GM12878 (cell line): ENCODE measurements at regions not wholly inside any gene's neighbourhood (a gene's known extent, or its start where the extent isn't known, plus 50 kb on each side); places are given as distances from the start of the nearest gene placed in this dataset.

Experiments used
- ATAC-seq: fragments of 200-7000 bp; cut with Tn5 transposase; 3 replicates; pipeline ENCODE4 v1.9.1; 2020; ENCODE audit warnings: mild to moderate bottlenecking, moderate library complexity
- BruUV-seq: library from RNA; stranded (reverse); fragments of 400-500 nt; replicated peaks from 2 replicates; lab custom pipeline; 2021; lab: Mats Ljungman, UMichigan
- CTCF ChIA-PET: fragments of 300-600 bp; sonication (Branson Sonifier 250); formaldehyde crosslinking; extraction: SDS; loops from one replicate; lab custom pipeline; 2021; ENCODE audit warnings: inconsistent platforms; lab: Yijun Ruan, JAX
- POLR2A ChIA-PET: fragments of 350-600 bp; formaldehyde crosslinking; extraction: SDS; loops from one replicate; lab custom pipeline; 2021; ENCODE audit warnings: inconsistent platforms; lab: Charles Lee
- RAD21 ChIA-PET: fragments of 300-600 bp; sonication (Branson Sonifier 250); formaldehyde crosslinking; loops from one replicate; lab custom pipeline; 2023; ENCODE audit warnings: antibody characterized with exemption; ENCODE audit not compliant: unreplicated experiment; lab: Charles Lee
- SMC1A ChIA-PET: fragments of 300-600 bp; sonication (Branson Sonifier 250); formaldehyde crosslinking; loops from one replicate; lab custom pipeline; 2023; ENCODE audit not compliant: unreplicated experiment, uncharacterized antibody; lab: Charles Lee
- DNase-seq: peaks from one replicate; pipeline ENCODE4 v3.0.0-alpha.2; 2011; ENCODE audit warnings: low read depth, low spot score
- FAIRE-seq: peaks from 3 replicates; lab custom pipeline; 2011; peaks lifted over from hg19 to GRCh38; lab: Jason Lieb, UNC
- H2AFZ ChIP-seq: 2 replicates; pipeline ENCODE4 v1.6.0; 2011; ENCODE audit warnings: low read depth, low read length, control low read depth; ENCODE audit not compliant: control insufficient read depth
- H3K27ac ChIP-seq: 2 replicates; pipeline ENCODE4 v1.5.1; 2011; ENCODE audit warnings: control low read depth; ENCODE audit not compliant: control insufficient read depth, insufficient read depth
- H3K27me3 ChIP-seq, 2 experiments: replicated peaks in 1 of 2; 2 replicates each; pipeline versions ENCODE4 v1.6.0 to v1.6.1; 2011; ENCODE audit warnings: low read length in 1 of 2; ENCODE audit not compliant: control insufficient read depth in 2 of 2, insufficient read depth in 2 of 2
- H3K36me3 ChIP-seq, 2 experiments: 2 replicates each; pipeline ENCODE4 v1.5.1; 2011; ENCODE audit warnings: low read length in 1 of 2; ENCODE audit not compliant: control insufficient read depth in 2 of 2, insufficient read depth in 2 of 2
- H3K4me1 ChIP-seq: 2 replicates; pipeline ENCODE4 v1.6.1; 2011; ENCODE audit warnings: mild to moderate bottlenecking, low read length, moderate library complexity, mixed read lengths; ENCODE audit not compliant: control insufficient read depth, insufficient read depth
- H3K4me2 ChIP-seq: 2 replicates; pipeline ENCODE4 v1.6.0; 2011; ENCODE audit warnings: control low read depth; ENCODE audit not compliant: control insufficient read depth, insufficient read depth
- H3K4me3 ChIP-seq: fragments of 200-600 bp; sonication (generic); 2 replicates; pipeline ENCODE4 v1.5.1; 2016
- H3K79me2 ChIP-seq: 2 replicates; pipeline ENCODE4 v1.6.0; 2011; ENCODE audit warnings: low read length; ENCODE audit not compliant: control insufficient read depth, insufficient read depth
- H3K9ac ChIP-seq: 2 replicates; pipeline ENCODE4 v1.8.0; 2011; ENCODE audit warnings: low read length, control low read depth, mixed read lengths; ENCODE audit not compliant: control insufficient read depth, insufficient read depth
- H3K9me3 ChIP-seq: replicated peaks from 3 replicates; pipeline ENCODE4 v1.5.1; 2011; ENCODE audit warnings: mild to moderate bottlenecking, low read length; ENCODE audit not compliant: control insufficient read depth, insufficient read depth
- H4K20me1 ChIP-seq: 2 replicates; pipeline ENCODE4 v1.6.0; 2011; ENCODE audit not compliant: control insufficient read depth, insufficient read depth
- BCL11A ChIP-seq: IDR thresholded peaks from 2 replicates; pipeline ENCODE4 v1.6.1; 2011; ENCODE audit warnings: low read depth, low read length
- EGR1 ChIP-seq, 2 experiments: IDR thresholded peaks; 1 replicate in 1 of 2; 2 replicates in 1 of 2; pipeline ENCODE4 v1.6.1; 2011 to 2012; ENCODE audit warnings: low read depth in 2 of 2, low read length in 2 of 2, borderline replicate concordance in 1 of 2, mild to moderate bottlenecking in 1 of 2, moderate library complexity in 1 of 2
- GATAD2B ChIP-seq: fragments of 450-650 bp; conservative IDR thresholded peaks from 2 replicates; pipeline ENCODE4 v1.6.1; 2017; ENCODE audit warnings: low read depth, mild to moderate bottlenecking, moderate library complexity
- NR2C1 ChIP-seq: fragments of 450-650 bp; IDR thresholded peaks from 2 replicates; pipeline ENCODE4 v1.6.1; 2017; ENCODE audit warnings: antibody characterized with exemption, mild to moderate bottlenecking, moderate library complexity
- PAX5 ChIP-seq: IDR thresholded peaks from 2 replicates; pipeline ENCODE4 v1.6.1; 2011; ENCODE audit warnings: low read depth, low read length, borderline replicate concordance
- PAX8 ChIP-seq: fragments of 450-650 bp; IDR thresholded peaks from 2 replicates; pipeline ENCODE4 v1.6.1; 2017; ENCODE audit warnings: mild to moderate bottlenecking, moderate library complexity
- SMAD1 ChIP-seq: fragments of 450-650 bp; IDR thresholded peaks from 2 replicates; pipeline ENCODE4 v1.6.1; 2018; ENCODE audit warnings: mild to moderate bottlenecking, low read depth; ENCODE audit not compliant: partially characterized antibody
- SPI1 ChIP-seq: IDR thresholded peaks from 2 replicates; pipeline ENCODE4 v1.6.1; 2011; ENCODE audit warnings: low read depth, mild to moderate bottlenecking, low read length, moderate library complexity, borderline replicate concordance; ENCODE audit not compliant: insufficient read depth
- TARDBP ChIP-seq: IDR thresholded peaks from 2 replicates; pipeline ENCODE4 v1.6.1; 2016; ENCODE audit warnings: borderline replicate concordance
- TCF7 ChIP-seq: IDR thresholded peaks from 2 replicates; pipeline ENCODE4 v1.6.1; 2014; ENCODE audit warnings: antibody characterized with exemption, borderline replicate concordance
- WGBS: methylation state at CpG from one replicate; pipeline ENCODE4 v1.1.6; 2016; ENCODE audit warnings: low lambda C conversion rate; ENCODE audit not compliant: insufficient replicate concordance, insufficient coverage; ENCODE audit errors: missing lambda C conversion rate; 5-methylcytosine and 5-hydroxymethylcytosine counted together
- in situ Hi-C: fragments of 300-500 bp; cut with MboI; formaldehyde crosslinking; loops from 9 replicates; pipeline ENCODE4 v1.14.3; 2018; ENCODE audit warnings: mixed read lengths
- intact Hi-C: fragments of 100-400 bp; cut with micrococcal nuclease; formaldehyde crosslinking; loops from one replicate; pipeline ENCODE4 v1.14.2; 2022; ENCODE audit not compliant: unreplicated experiment
- TF ChIP-seq, protein P1 (sequence below): fragments of 450-650 bp; conservative IDR thresholded peaks from 2 replicates; pipeline ENCODE4 v1.6.1; 2017; ENCODE audit warnings: mild to moderate bottlenecking, moderate library complexity
- TF ChIP-seq, protein P2 (sequence below): fragments of 450-650 bp; IDR thresholded peaks from 2 replicates; pipeline ENCODE4 v1.6.1; 2017; ENCODE audit warnings: borderline replicate concordance
- TF ChIP-seq, protein P3 (sequence below): fragments of 450-650 bp; IDR thresholded peaks from 2 replicates; pipeline ENCODE4 v1.6.1; 2016; ENCODE audit warnings: mild to moderate bottlenecking
- TF ChIP-seq, protein P4 (sequence below): fragments of 150-350 bp; IDR thresholded peaks from 2 replicates; pipeline ENCODE4 v1.6.1; 2016; ENCODE audit warnings: low read depth, low read length

DNA sequence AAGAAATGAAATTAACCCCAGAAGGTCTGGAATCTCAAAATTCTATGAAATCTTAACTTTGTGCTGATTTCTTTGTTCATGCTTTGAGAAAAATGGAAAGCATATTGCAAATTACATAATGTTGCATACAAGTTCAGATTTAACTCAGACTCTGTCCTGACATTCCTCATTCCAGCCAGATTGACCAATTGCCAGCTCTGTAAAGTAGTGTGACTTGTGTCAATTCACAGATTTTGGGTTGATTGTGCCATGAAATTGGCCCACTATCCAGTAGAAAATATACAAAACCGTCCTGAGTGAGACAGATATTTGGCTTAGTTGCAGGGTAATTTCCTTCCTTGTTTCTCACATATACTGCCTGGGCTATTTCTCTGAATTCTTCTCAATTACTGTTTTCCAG, 1312.6 kb downstream of the ROBO1 start (continued):
- TF ChIP-seq, protein P1, sequence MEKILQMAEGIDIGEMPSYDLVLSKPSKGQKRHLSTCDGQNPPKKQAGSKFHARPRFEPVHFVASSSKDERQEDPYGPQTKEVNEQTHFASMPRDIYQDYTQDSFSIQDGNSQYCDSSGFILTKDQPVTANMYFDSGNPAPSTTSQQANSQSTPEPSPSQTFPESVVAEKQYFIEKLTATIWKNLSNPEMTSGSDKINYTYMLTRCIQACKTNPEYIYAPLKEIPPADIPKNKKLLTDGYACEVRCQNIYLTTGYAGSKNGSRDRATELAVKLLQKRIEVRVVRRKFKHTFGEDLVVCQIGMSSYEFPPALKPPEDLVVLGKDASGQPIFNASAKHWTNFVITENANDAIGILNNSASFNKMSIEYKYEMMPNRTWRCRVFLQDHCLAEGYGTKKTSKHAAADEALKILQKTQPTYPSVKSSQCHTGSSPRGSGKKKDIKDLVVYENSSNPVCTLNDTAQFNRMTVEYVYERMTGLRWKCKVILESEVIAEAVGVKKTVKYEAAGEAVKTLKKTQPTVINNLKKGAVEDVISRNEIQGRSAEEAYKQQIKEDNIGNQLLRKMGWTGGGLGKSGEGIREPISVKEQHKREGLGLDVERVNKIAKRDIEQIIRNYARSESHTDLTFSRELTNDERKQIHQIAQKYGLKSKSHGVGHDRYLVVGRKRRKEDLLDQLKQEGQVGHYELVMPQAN = no peak
- TF ChIP-seq SPI1 (no peak), PAX5 (no peak)
- TF ChIP-seq, protein P2, sequence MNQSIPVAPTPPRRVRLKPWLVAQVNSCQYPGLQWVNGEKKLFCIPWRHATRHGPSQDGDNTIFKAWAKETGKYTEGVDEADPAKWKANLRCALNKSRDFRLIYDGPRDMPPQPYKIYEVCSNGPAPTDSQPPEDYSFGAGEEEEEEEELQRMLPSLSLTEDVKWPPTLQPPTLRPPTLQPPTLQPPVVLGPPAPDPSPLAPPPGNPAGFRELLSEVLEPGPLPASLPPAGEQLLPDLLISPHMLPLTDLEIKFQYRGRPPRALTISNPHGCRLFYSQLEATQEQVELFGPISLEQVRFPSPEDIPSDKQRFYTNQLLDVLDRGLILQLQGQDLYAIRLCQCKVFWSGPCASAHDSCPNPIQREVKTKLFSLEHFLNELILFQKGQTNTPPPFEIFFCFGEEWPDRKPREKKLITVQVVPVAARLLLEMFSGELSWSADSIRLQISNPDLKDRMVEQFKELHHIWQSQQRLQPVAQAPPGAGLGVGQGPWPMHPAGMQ = no peak

DNA sequence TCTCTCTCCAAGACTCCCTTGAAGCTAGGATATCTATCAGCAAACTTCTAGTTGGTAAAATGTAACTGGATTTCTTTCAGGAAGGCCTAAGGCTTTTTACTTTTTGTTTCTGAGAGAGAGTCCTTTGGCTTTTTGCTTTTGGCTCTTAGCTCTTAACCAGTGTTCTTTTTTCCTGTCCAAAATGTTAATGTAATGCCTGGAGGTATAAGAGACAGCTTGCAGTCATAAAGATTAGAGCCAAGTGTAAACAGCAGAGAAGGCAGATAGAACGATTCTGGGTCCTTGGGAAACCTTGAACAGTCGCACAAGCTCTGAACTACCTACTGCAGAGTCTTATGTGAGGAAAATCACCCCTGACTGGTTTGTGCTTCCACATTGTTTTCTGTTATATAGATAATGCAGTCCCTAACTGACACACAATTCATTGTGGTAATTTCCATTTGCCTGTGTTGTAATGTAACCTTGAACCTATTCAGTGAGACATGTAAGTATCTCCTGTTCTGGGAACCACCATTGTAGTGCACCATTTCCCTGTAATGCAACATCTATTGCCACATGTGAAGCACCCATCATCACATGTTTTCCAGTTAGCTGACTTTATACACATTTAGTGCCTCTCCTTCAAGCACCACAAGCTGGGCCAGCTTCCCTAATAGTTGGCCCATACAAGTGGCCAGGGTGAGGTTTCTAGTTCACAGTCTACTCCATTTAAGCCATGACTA, 1311.9 kb downstream of the ROBO1 start:
- Histone ChIP-seq H3K27me3 (no peaks in the 10 kb centered on the region), H3K4me2 (no peak overlapping the region), H4K20me1 (no peaks in the 10 kb centered on the region), H3K9me3 (no peaks in the 10 kb centered on the region), H2AFZ (no peak overlapping the region), H3K27ac (no peak overlapping the region), H3K4me1 (no peaks in the 10 kb centered on the region), H3K9ac (no peak overlapping the region), H3K79me2 (no peaks in the 10 kb centered on the region), H3K4me3 (no peak overlapping the region), H3K36me3 (no peaks in the 10 kb centered on the region)
- in situ Hi-C loops (no loop called here), intact Hi-C loops (loop anchor here (2.0 kb wide), 1 partner anchor 73 kb away; no protein-coding TSS in a partner anchor)
- DNase-seq (no peak), ATAC-seq (no peak), FAIRE-seq (no peak)
- BruUV-seq = no TSS peak
- 22% methylated on average over 2 of the region's 2 CpGs for WGBS
- CTCF ChIA-PET = no interaction called here
- POLR2A ChIA-PET = no interaction called here
- SMC1A ChIA-PET = interaction anchor here (0.6 kb wide), 1 partner anchor 190 kb away, joined by 4 read pairs; no protein-coding TSS in a partner anchor
- RAD21 ChIA-PET = no interaction called here
- TF ChIP-seq TARDBP = no peak
- TF ChIP-seq GATAD2B = no peak
- no peak for TF ChIP-seq TCF7
- no peak for TF ChIP-seq EGR1 (IDR thresholded peaks at IDR 0.05; ENCODE audit: borderline replicate concordance in 1 of 2, low read depth in 2 of 2, low read length in 2 of 2)
- TF ChIP-seq, protein P3, sequence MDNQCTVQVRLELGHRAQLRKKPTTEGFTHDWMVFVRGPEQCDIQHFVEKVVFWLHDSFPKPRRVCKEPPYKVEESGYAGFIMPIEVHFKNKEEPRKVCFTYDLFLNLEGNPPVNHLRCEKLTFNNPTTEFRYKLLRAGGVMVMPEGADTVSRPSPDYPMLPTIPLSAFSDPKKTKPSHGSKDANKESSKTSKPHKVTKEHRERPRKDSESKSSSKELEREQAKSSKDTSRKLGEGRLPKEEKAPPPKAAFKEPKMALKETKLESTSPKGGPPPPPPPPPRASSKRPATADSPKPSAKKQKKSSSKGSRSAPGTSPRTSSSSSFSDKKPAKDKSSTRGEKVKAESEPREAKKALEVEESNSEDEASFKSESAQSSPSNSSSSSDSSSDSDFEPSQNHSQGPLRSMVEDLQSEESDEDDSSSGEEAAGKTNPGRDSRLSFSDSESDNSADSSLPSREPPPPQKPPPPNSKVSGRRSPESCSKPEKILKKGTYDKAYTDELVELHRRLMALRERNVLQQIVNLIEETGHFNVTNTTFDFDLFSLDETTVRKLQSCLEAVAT = no peak
- no peak for TF ChIP-seq BCL11A
- no peak for TF ChIP-seq PAX8
- TF ChIP-seq, protein P4, sequence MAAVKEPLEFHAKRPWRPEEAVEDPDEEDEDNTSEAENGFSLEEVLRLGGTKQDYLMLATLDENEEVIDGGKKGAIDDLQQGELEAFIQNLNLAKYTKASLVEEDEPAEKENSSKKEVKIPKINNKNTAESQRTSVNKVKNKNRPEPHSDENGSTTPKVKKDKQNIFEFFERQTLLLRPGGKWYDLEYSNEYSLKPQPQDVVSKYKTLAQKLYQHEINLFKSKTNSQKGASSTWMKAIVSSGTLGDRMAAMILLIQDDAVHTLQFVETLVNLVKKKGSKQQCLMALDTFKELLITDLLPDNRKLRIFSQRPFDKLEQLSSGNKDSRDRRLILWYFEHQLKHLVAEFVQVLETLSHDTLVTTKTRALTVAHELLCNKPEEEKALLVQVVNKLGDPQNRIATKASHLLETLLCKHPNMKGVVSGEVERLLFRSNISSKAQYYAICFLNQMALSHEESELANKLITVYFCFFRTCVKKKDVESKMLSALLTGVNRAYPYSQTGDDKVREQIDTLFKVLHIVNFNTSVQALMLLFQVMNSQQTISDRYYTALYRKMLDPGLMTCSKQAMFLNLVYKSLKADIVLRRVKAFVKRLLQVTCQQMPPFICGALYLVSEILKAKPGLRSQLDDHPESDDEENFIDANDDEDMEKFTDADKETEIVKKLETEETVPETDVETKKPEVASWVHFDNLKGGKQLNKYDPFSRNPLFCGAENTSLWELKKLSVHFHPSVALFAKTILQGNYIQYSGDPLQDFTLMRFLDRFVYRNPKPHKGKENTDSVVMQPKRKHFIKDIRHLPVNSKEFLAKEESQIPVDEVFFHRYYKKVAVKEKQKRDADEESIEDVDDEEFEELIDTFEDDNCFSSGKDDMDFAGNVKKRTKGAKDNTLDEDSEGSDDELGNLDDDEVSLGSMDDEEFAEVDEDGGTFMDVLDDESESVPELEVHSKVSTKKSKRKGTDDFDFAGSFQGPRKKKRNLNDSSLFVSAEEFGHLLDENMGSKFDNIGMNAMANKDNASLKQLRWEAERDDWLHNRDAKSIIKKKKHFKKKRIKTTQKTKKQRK = no peak
- no peak for TF ChIP-seq SMAD1
- no peak for TF ChIP-seq NR2C1
